HEK293 (cell line): ENCODE measurements at regions not wholly inside any gene's neighbourhood (a gene's known extent, or its start where the extent isn't known, plus 50 kb on each side); places are given as distances from the start of the nearest gene placed in this dataset.

Source experiments
- GLIS2 ChIP-seq: fragments of 450-650 bp; formaldehyde crosslinking; IDR thresholded peaks from 2 replicates; pipeline ENCODE4 v1.5.1; 2016; ENCODE audit warnings: missing biosample characterization, missing genetic modification characterization
- KLF9 ChIP-seq: fragments of 450-650 bp; formaldehyde crosslinking; IDR thresholded peaks from 2 replicates; pipeline ENCODE4 v1.5.1; 2016; ENCODE audit warnings: missing biosample characterization, missing genetic modification characterization, low read depth
- SP3 ChIP-seq: fragments of 450-650 bp; formaldehyde crosslinking; IDR thresholded peaks from 2 replicates; pipeline ENCODE4 v1.5.1; 2016; ENCODE audit warnings: missing biosample characterization, missing genetic modification characterization
- WT1 ChIP-seq: fragments of 450-650 bp; formaldehyde crosslinking; IDR thresholded peaks from 2 replicates; pipeline ENCODE4 v1.5.1; 2016; ENCODE audit warnings: missing biosample characterization, missing genetic modification characterization
- YY1 ChIP-seq: fragments of 450-650 bp; formaldehyde crosslinking; IDR thresholded peaks from 2 replicates; pipeline ENCODE4 v1.5.1; 2018; ENCODE audit warnings: missing biosample characterization, missing genetic modification characterization
- ZBTB1 ChIP-seq: fragments of 450-650 bp; formaldehyde crosslinking; IDR thresholded peaks from 2 replicates; pipeline ENCODE4 v1.5.1; 2016; ENCODE audit warnings: missing biosample characterization, missing genetic modification characterization
- ZFP69B ChIP-seq: fragments of 450-650 bp; formaldehyde crosslinking; IDR thresholded peaks from 2 replicates; pipeline ENCODE4 v1.5.1; 2016; ENCODE audit warnings: missing biosample characterization, missing genetic modification characterization
- ZNF132 ChIP-seq: fragments of 450-650 bp; formaldehyde crosslinking; IDR thresholded peaks from 2 replicates; pipeline ENCODE4 v1.5.1; 2017; ENCODE audit warnings: missing biosample characterization, missing genetic modification characterization, borderline replicate concordance
- ZNF24 ChIP-seq: fragments of 450-650 bp; formaldehyde crosslinking; IDR thresholded peaks from 2 replicates; pipeline ENCODE4 v1.5.1; 2016; ENCODE audit warnings: missing biosample characterization, missing genetic modification characterization
- ZNF266 ChIP-seq: fragments of 450-650 bp; formaldehyde crosslinking; IDR thresholded peaks from 2 replicates; pipeline ENCODE4 v1.5.1; 2016; ENCODE audit warnings: missing biosample characterization, missing genetic modification characterization, low read depth
- ZNF350 ChIP-seq: fragments of 450-650 bp; formaldehyde crosslinking; IDR thresholded peaks from 2 replicates; pipeline ENCODE4 v1.5.0; 2017; ENCODE audit warnings: missing biosample characterization, mild to moderate bottlenecking, missing genetic modification characterization
- ZNF423 ChIP-seq: fragments of 450-650 bp; formaldehyde crosslinking; IDR thresholded peaks from 2 replicates; pipeline ENCODE4 v1.5.1; 2016; ENCODE audit warnings: missing biosample characterization, missing genetic modification characterization
- ZNF48 ChIP-seq: fragments of 450-650 bp; formaldehyde crosslinking; IDR thresholded peaks from 2 replicates; pipeline ENCODE4 v1.5.1; 2016; ENCODE audit warnings: missing biosample characterization, missing genetic modification characterization
- ZNF521 ChIP-seq: fragments of 450-650 bp; formaldehyde crosslinking; IDR thresholded peaks from 2 replicates; pipeline ENCODE4 v1.5.1; 2017; ENCODE audit warnings: missing biosample characterization, mild to moderate bottlenecking, missing genetic modification characterization
- ZNF624 ChIP-seq: fragments of 450-650 bp; formaldehyde crosslinking; IDR thresholded peaks from 2 replicates; pipeline ENCODE4 v1.5.1; 2017; ENCODE audit warnings: missing biosample characterization, missing genetic modification characterization
- ZNF654 ChIP-seq: fragments of 450-650 bp; formaldehyde crosslinking; IDR thresholded peaks from 2 replicates; pipeline ENCODE4 v1.5.1; 2016; ENCODE audit warnings: low read depth, missing biosample characterization, missing genetic modification characterization
- ZNF664 ChIP-seq: fragments of 450-650 bp; formaldehyde crosslinking; IDR thresholded peaks from 2 replicates; pipeline ENCODE4 v1.5.1; 2016; ENCODE audit warnings: missing biosample characterization, missing genetic modification characterization
- ZNF670 ChIP-seq: fragments of 450-650 bp; formaldehyde crosslinking; IDR thresholded peaks from 2 replicates; pipeline ENCODE4 v1.5.1; 2016; ENCODE audit warnings: missing biosample characterization, missing genetic modification characterization, low read depth
- ZNF707 ChIP-seq: fragments of 450-650 bp; formaldehyde crosslinking; IDR thresholded peaks from 2 replicates; pipeline ENCODE4 v1.5.1; 2016; ENCODE audit warnings: missing biosample characterization, missing genetic modification characterization
- ZNF76 ChIP-seq: fragments of 450-650 bp; formaldehyde crosslinking; IDR thresholded peaks from 2 replicates; pipeline ENCODE4; 2016; ENCODE audit warnings: low read depth, missing biosample characterization, missing genetic modification characterization, borderline replicate concordance
- ZNF768 ChIP-seq: fragments of 450-650 bp; formaldehyde crosslinking; IDR thresholded peaks from 2 replicates; pipeline ENCODE4 v1.5.1; 2018; ENCODE audit warnings: missing biosample characterization, mild to moderate bottlenecking, missing genetic modification characterization
- ZNF776 ChIP-seq: fragments of 450-650 bp; formaldehyde crosslinking; IDR thresholded peaks from 2 replicates; pipeline ENCODE4 v1.5.0; 2017; ENCODE audit warnings: missing biosample characterization, missing genetic modification characterization, borderline replicate concordance
- ZNF830 ChIP-seq: fragments of 450-650 bp; IDR thresholded peaks from 2 replicates; pipeline ENCODE4 v1.5.0; 2018; ENCODE audit warnings: missing biosample characterization, missing genetic modification characterization, low read depth, mild to moderate bottlenecking, moderate library complexity
- ZNF837 ChIP-seq: fragments of 450-650 bp; formaldehyde crosslinking; IDR thresholded peaks from 2 replicates; pipeline ENCODE4 v1.5.1; 2016; ENCODE audit warnings: missing biosample characterization, missing genetic modification characterization
- TF ChIP-seq, protein P1 (sequence below): fragments of 450-650 bp; formaldehyde crosslinking; IDR thresholded peaks from 2 replicates; pipeline ENCODE4 v1.5.1; 2016; ENCODE audit warnings: missing biosample characterization, missing genetic modification characterization
- TF ChIP-seq, protein P2 (sequence below): sonication (generic); formaldehyde crosslinking; IDR thresholded peaks from 2 replicates; pipeline ENCODE4 v1.8.1; 2022; ENCODE audit warnings: mild to moderate bottlenecking, moderate library complexity, missing genetic modification reagents
- TF ChIP-seq, protein P3 (sequence below): fragments of 450-650 bp; formaldehyde crosslinking; IDR thresholded peaks from 2 replicates; pipeline ENCODE4 v1.5.1; 2016; ENCODE audit warnings: missing biosample characterization, missing genetic modification characterization
- TF ChIP-seq, protein P4 (sequence below): fragments of 450-650 bp; formaldehyde crosslinking; IDR thresholded peaks from 2 replicates; pipeline ENCODE4 v1.5.1; 2016; ENCODE audit warnings: missing biosample characterization, missing genetic modification characterization, borderline replicate concordance
- TF ChIP-seq, protein P5 (sequence below): fragments of 450-650 bp; formaldehyde crosslinking; IDR thresholded peaks from 2 replicates; pipeline ENCODE4 v1.5.1; 2016; ENCODE audit warnings: missing biosample characterization, missing genetic modification characterization

DNA sequence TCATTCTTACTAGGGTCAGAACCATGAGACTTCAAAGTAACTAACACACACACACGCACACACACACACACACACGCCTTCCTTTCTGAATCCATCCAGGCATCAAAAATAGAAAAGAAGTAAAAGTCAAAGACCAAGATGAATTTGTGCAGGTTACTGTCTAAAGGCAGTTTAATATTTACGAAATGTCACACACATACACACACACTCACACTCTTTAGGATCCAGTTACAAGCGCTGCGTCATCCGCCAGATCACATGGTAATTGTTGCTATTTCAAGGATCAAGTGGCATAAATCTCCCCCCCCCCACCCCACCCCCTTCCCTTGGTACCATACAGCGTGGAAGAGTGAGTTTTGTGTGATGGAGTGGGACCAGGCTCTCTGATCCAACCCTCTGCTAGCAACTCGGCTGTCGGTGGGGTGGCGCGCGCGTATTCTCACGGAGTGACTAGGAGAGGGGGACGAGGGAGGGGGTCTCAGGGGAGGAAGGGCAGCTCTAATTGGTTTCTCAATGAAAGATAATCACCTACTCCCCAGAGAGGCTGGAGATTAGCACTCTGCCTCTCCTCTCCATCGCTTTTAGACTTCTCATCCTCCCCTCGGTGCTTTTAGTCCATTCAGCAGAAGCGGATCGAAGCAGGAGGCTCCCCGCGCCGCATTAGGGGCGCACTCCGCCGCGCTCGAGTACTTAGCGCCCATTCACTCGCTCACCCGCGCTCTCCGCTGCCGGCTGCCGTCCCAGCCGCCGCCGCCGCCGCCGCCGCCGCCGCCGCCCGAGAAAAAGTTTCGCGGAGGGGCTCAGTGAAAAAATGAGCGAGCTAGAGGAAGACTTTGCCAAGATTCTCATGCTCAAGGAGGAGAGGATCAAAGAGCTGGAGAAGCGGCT is 83.5 kb upstream of the PRKG1 start (continued):
- TF ChIP-seq ZNF76 (tag by site-specific recombination) (peak; percentile 65; the same call in 1 of the 2 replicates), ZBTB1 (no peak), ZNF707 (tag by site-specific recombination) (no peak), ZNF654 (tag by site-specific recombination) (peak; percentile 18), GLIS2 (tag by site-specific recombination) (peak; percentile 77), ZFP69B (tag by site-specific recombination) (peak; percentile 66; the same call in 1 of the 2 replicates), SP3 (tag by site-specific recombination) (peak; percentile 37; the same call in 1 of the 2 replicates), ZNF266 (no peak), ZNF24 (tag by site-specific recombination) (no peak), ZNF48 (tag by site-specific recombination) (no peak), ZNF670 (tag by site-specific recombination) (no peak), ZNF664 (tag by site-specific recombination) (0 out of 2 replicates have a peak, but pooled peaks have one; percentile 19), ZNF830 (no peak), ZNF776 (tag by site-specific recombination) (no peak), ZNF837 (tag by site-specific recombination) (peak; percentile 74; the same call in 1 of the 2 replicates), ZNF423 (tag by site-specific recombination) (0 out of 2 replicates have a peak, but pooled peaks have one; percentile 37), YY1 (tag by site-specific recombination) (no peak), ZNF768 (tag by site-specific recombination) (no peak), ZNF132 (no peak), KLF9 (tag by site-specific recombination) (peak; percentile 64), ZNF521 (tag by site-specific recombination) (no peak), ZNF624 (no peak), ZNF350 (no peak), WT1 (tag by site-specific recombination) (peak; percentile 97)
- TF ChIP-seq, protein P1, sequence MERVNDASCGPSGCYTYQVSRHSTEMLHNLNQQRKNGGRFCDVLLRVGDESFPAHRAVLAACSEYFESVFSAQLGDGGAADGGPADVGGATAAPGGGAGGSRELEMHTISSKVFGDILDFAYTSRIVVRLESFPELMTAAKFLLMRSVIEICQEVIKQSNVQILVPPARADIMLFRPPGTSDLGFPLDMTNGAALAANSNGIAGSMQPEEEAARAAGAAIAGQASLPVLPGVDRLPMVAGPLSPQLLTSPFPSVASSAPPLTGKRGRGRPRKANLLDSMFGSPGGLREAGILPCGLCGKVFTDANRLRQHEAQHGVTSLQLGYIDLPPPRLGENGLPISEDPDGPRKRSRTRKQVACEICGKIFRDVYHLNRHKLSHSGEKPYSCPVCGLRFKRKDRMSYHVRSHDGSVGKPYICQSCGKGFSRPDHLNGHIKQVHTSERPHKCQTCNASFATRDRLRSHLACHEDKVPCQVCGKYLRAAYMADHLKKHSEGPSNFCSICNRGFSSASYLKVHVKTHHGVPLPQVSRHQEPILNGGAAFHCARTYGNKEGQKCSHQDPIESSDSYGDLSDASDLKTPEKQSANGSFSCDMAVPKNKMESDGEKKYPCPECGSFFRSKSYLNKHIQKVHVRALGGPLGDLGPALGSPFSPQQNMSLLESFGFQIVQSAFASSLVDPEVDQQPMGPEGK (tag by site-specific recombination) = peak; percentile 91
- TF ChIP-seq, protein P2, sequence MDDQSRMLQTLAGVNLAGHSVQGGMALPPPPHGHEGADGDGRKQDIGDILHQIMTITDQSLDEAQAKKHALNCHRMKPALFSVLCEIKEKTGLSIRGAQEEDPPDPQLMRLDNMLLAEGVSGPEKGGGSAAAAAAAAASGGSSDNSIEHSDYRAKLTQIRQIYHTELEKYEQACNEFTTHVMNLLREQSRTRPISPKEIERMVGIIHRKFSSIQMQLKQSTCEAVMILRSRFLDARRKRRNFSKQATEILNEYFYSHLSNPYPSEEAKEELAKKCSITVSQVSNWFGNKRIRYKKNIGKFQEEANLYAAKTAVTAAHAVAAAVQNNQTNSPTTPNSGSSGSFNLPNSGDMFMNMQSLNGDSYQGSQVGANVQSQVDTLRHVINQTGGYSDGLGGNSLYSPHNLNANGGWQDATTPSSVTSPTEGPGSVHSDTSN (CRISPR knock-in tag) = no peak
- TF ChIP-seq, protein P3, sequence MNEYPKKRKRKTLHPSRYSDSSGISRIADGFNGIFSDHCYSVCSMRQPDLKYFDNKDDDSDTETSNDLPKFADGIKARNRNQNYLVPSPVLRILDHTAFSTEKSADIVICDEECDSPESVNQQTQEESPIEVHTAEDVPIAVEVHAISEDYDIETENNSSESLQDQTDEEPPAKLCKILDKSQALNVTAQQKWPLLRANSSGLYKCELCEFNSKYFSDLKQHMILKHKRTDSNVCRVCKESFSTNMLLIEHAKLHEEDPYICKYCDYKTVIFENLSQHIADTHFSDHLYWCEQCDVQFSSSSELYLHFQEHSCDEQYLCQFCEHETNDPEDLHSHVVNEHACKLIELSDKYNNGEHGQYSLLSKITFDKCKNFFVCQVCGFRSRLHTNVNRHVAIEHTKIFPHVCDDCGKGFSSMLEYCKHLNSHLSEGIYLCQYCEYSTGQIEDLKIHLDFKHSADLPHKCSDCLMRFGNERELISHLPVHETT (tag by site-specific recombination) = peak; percentile 68; the same call in 1 of the 2 replicates
- TF ChIP-seq, protein P4, sequence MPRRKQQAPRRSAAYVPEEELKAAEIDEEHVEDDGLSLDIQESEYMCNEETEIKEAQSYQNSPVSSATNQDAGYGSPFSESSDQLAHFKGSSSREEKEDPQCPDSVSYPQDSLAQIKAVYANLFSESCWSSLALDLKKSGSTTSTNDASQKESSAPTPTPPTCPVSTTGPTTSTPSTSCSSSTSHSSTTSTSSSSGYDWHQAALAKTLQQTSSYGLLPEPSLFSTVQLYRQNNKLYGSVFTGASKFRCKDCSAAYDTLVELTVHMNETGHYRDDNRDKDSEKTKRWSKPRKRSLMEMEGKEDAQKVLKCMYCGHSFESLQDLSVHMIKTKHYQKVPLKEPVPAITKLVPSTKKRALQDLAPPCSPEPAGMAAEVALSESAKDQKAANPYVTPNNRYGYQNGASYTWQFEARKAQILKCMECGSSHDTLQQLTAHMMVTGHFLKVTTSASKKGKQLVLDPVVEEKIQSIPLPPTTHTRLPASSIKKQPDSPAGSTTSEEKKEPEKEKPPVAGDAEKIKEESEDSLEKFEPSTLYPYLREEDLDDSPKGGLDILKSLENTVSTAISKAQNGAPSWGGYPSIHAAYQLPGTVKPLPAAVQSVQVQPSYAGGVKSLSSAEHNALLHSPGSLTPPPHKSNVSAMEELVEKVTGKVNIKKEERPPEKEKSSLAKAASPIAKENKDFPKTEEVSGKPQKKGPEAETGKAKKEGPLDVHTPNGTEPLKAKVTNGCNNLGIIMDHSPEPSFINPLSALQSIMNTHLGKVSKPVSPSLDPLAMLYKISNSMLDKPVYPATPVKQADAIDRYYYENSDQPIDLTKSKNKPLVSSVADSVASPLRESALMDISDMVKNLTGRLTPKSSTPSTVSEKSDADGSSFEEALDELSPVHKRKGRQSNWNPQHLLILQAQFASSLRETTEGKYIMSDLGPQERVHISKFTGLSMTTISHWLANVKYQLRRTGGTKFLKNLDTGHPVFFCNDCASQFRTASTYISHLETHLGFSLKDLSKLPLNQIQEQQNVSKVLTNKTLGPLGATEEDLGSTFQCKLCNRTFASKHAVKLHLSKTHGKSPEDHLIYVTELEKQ (tag by site-specific recombination) = 0 out of 2 replicates have a peak, but pooled peaks have one; percentile 8
- TF ChIP-seq, protein P5, sequence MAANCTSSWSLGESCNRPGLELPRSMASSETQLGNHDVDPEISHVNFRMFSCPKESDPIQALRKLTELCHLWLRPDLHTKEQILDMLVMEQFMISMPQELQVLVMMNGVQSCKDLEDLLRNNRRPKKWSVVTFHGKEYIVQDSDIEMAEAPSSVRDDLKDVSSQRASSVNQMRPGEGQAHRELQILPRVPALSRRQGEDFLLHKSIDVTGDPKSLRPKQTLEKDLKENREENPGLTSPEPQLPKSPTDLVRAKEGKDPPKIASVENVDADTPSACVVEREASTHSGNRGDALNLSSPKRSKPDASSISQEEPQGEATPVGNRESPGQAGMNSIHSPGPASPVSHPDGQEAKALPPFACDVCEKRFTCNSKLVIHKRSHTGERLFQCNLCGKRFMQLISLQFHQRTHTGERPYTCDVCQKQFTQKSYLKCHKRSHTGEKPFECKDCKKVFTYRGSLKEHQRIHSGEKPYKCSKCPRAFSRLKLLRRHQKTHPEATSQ (tag by site-specific recombination) = no peak
